WTC11 (cell line): ENCODE measurements at regions not wholly inside any gene's neighbourhood (a gene's known extent, or its start where the extent isn't known, plus 50 kb on each side); places are given as distances from the start of the nearest gene placed in this dataset.

Experiments
- ATAC-seq: fragments of 200-7000 bp; cut with Tn5 transposase; 2 replicates; pipeline ENCODE4 v1.10.0; 2021; ENCODE audit warnings: mild to moderate bottlenecking, moderate library complexity
- CTCF ChIA-PET: fragments of 300-600 bp; sonication (Branson Sonifier 250); formaldehyde crosslinking; loops from one replicate; lab custom pipeline; 2021; ENCODE audit warnings: antibody characterized with exemption; lab: Charles Lee
- POLR2A ChIA-PET: fragments of 350-600 bp; sonication (Branson Sonifier 250); formaldehyde crosslinking; loops from one replicate; lab custom pipeline; 2021; ENCODE audit warnings: antibody characterized with exemption; lab: Charles Lee
- DNase-seq: peaks from one replicate; pipeline ENCODE4 v3.0.0; 2021; ENCODE audit warnings: low spot score
- H3K27ac Mint-ChIP-seq: 2 replicates; pipeline ENCODE4 v1.8.0; 2021; ENCODE audit warnings: mixed read lengths
- H3K27me3 Mint-ChIP-seq: 2 replicates; pipeline ENCODE4 v1.8.0; 2021; ENCODE audit warnings: low read depth, mild to moderate bottlenecking, moderate library complexity, mixed read lengths
- H3K36me3 Mint-ChIP-seq: 2 replicates; pipeline ENCODE4 v1.8.0; 2021; ENCODE audit warnings: mixed read lengths
- H3K4me1 Mint-ChIP-seq: 2 replicates; pipeline ENCODE4 v1.8.0; 2022; ENCODE audit warnings: mixed read lengths
- H3K4me3 Mint-ChIP-seq: 2 replicates; pipeline ENCODE4 v1.8.0; 2021; ENCODE audit warnings: mild to moderate bottlenecking, moderate library complexity, mixed read lengths
- H3K9me3 Mint-ChIP-seq: 2 replicates; pipeline ENCODE4 v1.8.0; 2021; ENCODE audit warnings: mixed read lengths
- ATF1 ChIP-seq: sonication (generic); formaldehyde crosslinking; IDR thresholded peaks from 2 replicates; pipeline ENCODE4 v1.8.1; 2023; ENCODE audit warnings: mild to moderate bottlenecking, moderate library complexity, missing genetic modification reagents
- CREB1 ChIP-seq: sonication (generic); formaldehyde crosslinking; IDR thresholded peaks from 2 replicates; pipeline ENCODE4 v1.8.0; 2023; ENCODE audit warnings: mild to moderate bottlenecking, missing genetic modification reagents
- EMX1 ChIP-seq: fragments of 250-450 bp; sonication (Bioruptor Pico); IDR thresholded peaks from 2 replicates; pipeline ENCODE4 v1.8.0; 2021; ENCODE audit warnings: mild to moderate bottlenecking
- IRF2 ChIP-seq: sonication (generic); formaldehyde crosslinking; IDR thresholded peaks from 2 replicates; pipeline ENCODE4 v1.8.0; 2022; ENCODE audit warnings: low read depth, missing genetic modification reagents, borderline replicate concordance
- KAT7 ChIP-seq: sonication (generic); formaldehyde crosslinking; IDR thresholded peaks from 2 replicates; pipeline ENCODE4 v1.8.1; 2023; ENCODE audit warnings: missing genetic modification reagents, mild to moderate bottlenecking, borderline replicate concordance
- NR1H2 ChIP-seq: sonication (generic); formaldehyde crosslinking; IDR thresholded peaks from 2 replicates; pipeline ENCODE4 v1.9.0; 2021; ENCODE audit warnings: mild to moderate bottlenecking, moderate library complexity, missing genetic modification reagents
- PRRX2 ChIP-seq: fragments of 250-450 bp; sonication (Bioruptor Pico); IDR thresholded peaks from 2 replicates; pipeline ENCODE4 v1.8.0; 2021; ENCODE audit warnings: mild to moderate bottlenecking
- RORB ChIP-seq: fragments of 250-450 bp; sonication (Bioruptor Pico); IDR thresholded peaks from 2 replicates; pipeline ENCODE4 v1.9.0; 2021; ENCODE audit warnings: mild to moderate bottlenecking
- SP1 ChIP-seq: sonication (generic); formaldehyde crosslinking; conservative IDR thresholded peaks from 2 replicates; pipeline ENCODE4 v1.8.1; 2022; ENCODE audit warnings: missing genetic modification reagents
- TCF7 ChIP-seq: sonication (generic); formaldehyde crosslinking; IDR thresholded peaks from 2 replicates; pipeline ENCODE4 v1.8.0; 2022; ENCODE audit warnings: mild to moderate bottlenecking, low read depth, missing genetic modification reagents, moderate library complexity
- TEAD1 ChIP-seq: sonication (generic); formaldehyde crosslinking; IDR thresholded peaks from 2 replicates; pipeline ENCODE4 v1.8.0; 2022; ENCODE audit warnings: mild to moderate bottlenecking, missing genetic modification reagents
- TF ChIP-seq, protein P1 (sequence below): sonication (generic); formaldehyde crosslinking; IDR thresholded peaks from 2 replicates; pipeline ENCODE4 v1.8.1; 2023; ENCODE audit warnings: mild to moderate bottlenecking, missing genetic modification reagents
- TF ChIP-seq, protein P2 (sequence below): fragments of 250-450 bp; sonication (Bioruptor Pico); IDR thresholded peaks from 2 replicates; pipeline ENCODE4 v1.9.0; 2021; ENCODE audit warnings: mild to moderate bottlenecking
- TF ChIP-seq, protein P3 (sequence below): sonication (generic); formaldehyde crosslinking; IDR thresholded peaks from 2 replicates; pipeline ENCODE4 v1.8.1; 2022; ENCODE audit warnings: low read depth, missing genetic modification reagents, borderline replicate concordance
- TF ChIP-seq, protein P4 (sequence below): sonication (generic); formaldehyde crosslinking; IDR thresholded peaks from 2 replicates; pipeline ENCODE4 v1.8.0; 2023; ENCODE audit warnings: missing genetic modification reagents, mild to moderate bottlenecking, borderline replicate concordance
- TF ChIP-seq, protein P5 (sequence below): sonication (generic); formaldehyde crosslinking; IDR thresholded peaks from 2 replicates; pipeline ENCODE4 v1.8.1; 2023; ENCODE audit warnings: mild to moderate bottlenecking, missing genetic modification reagents, moderate library complexity
- TF ChIP-seq, protein P6 (sequence below): fragments of 250-450 bp; sonication (Bioruptor Pico); IDR thresholded peaks from 2 replicates; pipeline ENCODE4 v1.9.0; 2021; ENCODE audit warnings: mild to moderate bottlenecking

DNA sequence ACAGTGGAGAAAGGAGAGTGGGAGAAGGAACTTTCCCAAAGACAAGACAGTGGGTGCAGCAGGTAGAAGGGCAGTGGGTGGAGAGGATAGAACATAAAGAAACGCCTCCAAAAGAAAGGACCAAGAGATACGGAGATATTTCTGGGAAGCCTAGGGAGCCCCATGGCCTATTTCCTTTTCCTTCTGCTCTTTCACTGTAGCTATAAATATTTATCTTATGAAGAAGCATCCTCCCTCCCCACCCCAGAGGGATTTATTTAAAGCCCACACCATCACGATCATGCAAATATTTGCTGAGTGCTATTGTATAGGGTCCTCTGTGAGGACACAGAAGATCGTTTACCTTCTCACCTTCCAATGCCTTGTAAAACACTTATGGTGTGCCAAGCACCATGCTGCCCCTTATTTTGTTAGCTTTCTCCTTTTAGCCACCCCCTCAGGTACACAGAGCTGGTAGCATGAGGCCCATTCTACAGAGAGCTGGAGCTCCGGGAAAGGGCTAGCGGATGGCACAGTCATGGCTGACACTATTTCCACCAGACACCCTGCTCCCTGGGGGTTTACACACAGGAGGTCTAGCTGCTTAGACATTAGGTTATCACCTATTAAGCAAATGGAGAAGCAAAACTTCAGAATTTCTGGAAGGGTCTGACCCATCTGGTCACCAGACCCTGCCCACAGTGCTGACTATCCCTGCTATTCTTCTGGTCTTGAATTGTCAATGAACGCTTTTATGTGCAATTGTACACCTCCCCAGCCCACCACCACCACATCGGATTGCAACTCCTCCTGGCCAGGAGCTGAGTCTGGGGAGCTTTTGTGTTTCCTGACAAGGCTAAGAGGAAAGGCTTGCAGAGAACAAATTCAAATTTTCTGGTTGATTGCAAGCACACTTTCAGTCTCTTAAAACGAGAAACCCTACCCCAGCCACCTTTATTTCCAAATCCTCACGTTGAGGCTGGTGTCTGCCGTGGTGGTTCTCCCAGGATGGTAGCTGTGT lies 91.8 kb upstream of the KLF7 start:
- DNase-seq: no peak
- peaks cover 36% of the 10 kb centered on the region for H3K4me1 Mint-ChIP-seq
- H3K9me3 Mint-ChIP-seq: no peaks in the 10 kb centered on the region
- no peak overlapping the region for H3K4me3 Mint-ChIP-seq
- TF ChIP-seq, protein P1, sequence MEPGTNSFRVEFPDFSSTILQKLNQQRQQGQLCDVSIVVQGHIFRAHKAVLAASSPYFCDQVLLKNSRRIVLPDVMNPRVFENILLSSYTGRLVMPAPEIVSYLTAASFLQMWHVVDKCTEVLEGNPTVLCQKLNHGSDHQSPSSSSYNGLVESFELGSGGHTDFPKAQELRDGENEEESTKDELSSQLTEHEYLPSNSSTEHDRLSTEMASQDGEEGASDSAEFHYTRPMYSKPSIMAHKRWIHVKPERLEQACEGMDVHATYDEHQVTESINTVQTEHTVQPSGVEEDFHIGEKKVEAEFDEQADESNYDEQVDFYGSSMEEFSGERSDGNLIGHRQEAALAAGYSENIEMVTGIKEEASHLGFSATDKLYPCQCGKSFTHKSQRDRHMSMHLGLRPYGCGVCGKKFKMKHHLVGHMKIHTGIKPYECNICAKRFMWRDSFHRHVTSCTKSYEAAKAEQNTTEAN: no peak
- TF ChIP-seq SP1 (CRISPR knock-in tag): no peak
- TF ChIP-seq CREB1 (CRISPR knock-in tag): no peak
- no peak for TF ChIP-seq PRRX2 (CRISPR knock-in tag)
- TF ChIP-seq, protein P2, sequence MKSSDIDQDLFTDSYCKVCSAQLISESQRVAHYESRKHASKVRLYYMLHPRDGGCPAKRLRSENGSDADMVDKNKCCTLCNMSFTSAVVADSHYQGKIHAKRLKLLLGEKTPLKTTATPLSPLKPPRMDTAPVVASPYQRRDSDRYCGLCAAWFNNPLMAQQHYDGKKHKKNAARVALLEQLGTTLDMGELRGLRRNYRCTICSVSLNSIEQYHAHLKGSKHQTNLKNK: no peak
- TF ChIP-seq, protein P3, sequence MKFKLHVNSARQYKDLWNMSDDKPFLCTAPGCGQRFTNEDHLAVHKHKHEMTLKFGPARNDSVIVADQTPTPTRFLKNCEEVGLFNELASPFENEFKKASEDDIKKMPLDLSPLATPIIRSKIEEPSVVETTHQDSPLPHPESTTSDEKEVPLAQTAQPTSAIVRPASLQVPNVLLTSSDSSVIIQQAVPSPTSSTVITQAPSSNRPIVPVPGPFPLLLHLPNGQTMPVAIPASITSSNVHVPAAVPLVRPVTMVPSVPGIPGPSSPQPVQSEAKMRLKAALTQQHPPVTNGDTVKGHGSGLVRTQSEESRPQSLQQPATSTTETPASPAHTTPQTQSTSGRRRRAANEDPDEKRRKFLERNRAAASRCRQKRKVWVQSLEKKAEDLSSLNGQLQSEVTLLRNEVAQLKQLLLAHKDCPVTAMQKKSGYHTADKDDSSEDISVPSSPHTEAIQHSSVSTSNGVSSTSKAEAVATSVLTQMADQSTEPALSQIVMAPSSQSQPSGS (CRISPR knock-in tag): no peak
- TF ChIP-seq TCF7 (CRISPR knock-in tag): no peak
- H3K36me3 Mint-ChIP-seq: no peaks in the 10 kb centered on the region
- no peak overlapping the region for H3K27ac Mint-ChIP-seq
- ChIA-PET POLR2A (no interaction called here), CTCF (interaction anchor here (1.1 kb wide), 1 partner anchor 84 kb away, joined by 3 read pairs; no protein-coding TSS in a partner anchor)
- no peaks in the 10 kb centered on the region; the same call in 1 of the 2 replicates for H3K27me3 Mint-ChIP-seq
- ATAC-seq: no peak

DNA sequence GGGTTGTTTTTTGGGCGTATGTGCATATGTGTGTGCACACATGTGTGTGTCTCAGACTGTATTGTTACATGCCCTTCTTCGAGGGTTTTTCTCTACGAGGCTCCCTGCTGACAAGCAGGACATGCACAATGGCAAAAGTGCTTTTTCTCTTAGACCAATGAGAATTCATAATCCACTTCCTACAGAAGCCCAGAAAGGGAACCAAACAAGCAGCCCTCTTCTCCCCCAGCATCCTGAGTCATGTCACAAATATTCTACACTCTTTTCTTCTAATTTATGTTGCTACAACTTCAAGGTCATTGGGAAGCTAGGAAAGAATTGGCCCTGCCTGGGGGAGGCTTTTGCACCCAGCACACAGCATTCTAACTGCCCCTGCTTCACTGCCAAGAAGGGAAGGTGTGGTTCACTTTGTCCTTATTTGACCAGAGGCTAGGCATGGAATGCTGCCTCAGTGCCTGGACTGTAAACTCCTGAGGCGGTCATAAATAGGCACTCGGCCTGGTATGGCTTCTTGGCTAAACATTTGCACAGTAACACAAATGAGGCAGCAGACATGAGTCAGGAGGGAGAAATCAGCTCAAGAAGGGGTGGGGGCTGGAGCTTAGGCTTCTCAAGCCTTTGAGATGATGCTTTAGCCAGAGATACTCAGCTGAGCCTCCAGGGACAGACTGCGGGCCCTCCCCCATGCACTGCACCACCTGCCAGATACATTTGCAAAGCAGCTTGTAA lies 92.7 kb upstream of the KLF7 start:
- Mint-ChIP-seq H3K27ac (no peak overlapping the region), H3K4me1 (peaks cover 39% of the 10 kb centered on the region), H3K4me3 (no peak overlapping the region), H3K27me3 (no peaks in the 10 kb centered on the region; the same call in 1 of the 2 replicates), H3K9me3 (no peaks in the 10 kb centered on the region), H3K36me3 (no peaks in the 10 kb centered on the region)
- TF ChIP-seq, protein P4, sequence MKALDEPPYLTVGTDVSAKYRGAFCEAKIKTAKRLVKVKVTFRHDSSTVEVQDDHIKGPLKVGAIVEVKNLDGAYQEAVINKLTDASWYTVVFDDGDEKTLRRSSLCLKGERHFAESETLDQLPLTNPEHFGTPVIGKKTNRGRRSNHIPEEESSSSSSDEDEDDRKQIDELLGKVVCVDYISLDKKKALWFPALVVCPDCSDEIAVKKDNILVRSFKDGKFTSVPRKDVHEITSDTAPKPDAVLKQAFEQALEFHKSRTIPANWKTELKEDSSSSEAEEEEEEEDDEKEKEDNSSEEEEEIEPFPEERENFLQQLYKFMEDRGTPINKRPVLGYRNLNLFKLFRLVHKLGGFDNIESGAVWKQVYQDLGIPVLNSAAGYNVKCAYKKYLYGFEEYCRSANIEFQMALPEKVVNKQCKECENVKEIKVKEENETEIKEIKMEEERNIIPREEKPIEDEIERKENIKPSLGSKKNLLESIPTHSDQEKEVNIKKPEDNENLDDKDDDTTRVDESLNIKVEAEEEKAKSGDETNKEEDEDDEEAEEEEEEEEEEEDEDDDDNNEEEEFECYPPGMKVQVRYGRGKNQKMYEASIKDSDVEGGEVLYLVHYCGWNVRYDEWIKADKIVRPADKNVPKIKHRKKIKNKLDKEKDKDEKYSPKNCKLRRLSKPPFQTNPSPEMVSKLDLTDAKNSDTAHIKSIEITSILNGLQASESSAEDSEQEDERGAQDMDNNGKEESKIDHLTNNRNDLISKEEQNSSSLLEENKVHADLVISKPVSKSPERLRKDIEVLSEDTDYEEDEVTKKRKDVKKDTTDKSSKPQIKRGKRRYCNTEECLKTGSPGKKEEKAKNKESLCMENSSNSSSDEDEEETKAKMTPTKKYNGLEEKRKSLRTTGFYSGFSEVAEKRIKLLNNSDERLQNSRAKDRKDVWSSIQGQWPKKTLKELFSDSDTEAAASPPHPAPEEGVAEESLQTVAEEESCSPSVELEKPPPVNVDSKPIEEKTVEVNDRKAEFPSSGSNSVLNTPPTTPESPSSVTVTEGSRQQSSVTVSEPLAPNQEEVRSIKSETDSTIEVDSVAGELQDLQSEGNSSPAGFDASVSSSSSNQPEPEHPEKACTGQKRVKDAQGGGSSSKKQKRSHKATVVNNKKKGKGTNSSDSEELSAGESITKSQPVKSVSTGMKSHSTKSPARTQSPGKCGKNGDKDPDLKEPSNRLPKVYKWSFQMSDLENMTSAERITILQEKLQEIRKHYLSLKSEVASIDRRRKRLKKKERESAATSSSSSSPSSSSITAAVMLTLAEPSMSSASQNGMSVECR (CRISPR knock-in tag): no peak
- TF ChIP-seq KAT7 (CRISPR knock-in tag) (no peak), IRF2 (CRISPR knock-in tag) (no peak), RORB (no peak)
- ChIA-PET POLR2A (no interaction called here), CTCF (interaction anchor here (1.1 kb wide), 1 partner anchor 83 kb away, joined by 3 read pairs; no protein-coding TSS in a partner anchor)
- DNase-seq (no peak), ATAC-seq (peak; percentile 46; the same call in 1 of the 2 replicates)

DNA sequence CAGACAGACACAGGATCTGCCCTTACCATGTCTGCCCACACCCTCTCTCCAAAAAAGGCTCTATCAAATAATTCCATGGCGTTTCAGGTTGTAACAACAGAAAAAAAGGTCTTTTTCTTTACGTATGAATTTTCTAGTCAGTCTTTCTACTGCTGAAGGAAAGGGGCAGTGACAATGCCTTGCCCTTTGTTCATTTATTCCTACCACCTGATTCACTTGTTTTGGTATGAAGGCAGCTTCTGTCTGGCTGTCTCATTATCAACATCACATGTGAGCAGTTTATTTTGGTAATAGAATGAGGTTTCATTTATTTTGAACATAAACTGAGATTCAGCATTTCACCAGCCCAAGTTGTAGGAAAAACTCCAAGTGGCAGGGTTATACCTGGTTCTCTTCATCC lies 94.3 kb upstream of the KLF7 start:
- no peaks in the 10 kb centered on the region for H3K36me3 Mint-ChIP-seq
- H3K27me3 Mint-ChIP-seq: no peaks in the 10 kb centered on the region; the same call in 1 of the 2 replicates
- ChIA-PET POLR2A (no interaction called here), CTCF (no interaction called here)
- peaks cover under 1% of the 10 kb centered on the region for H3K9me3 Mint-ChIP-seq
- no peak overlapping the region for H3K4me3 Mint-ChIP-seq
- no peak for ATAC-seq
- no peak for TF ChIP-seq NR1H2 (CRISPR knock-in tag)
- TF ChIP-seq EMX1 (CRISPR knock-in tag): no peak
- TF ChIP-seq, protein P5, sequence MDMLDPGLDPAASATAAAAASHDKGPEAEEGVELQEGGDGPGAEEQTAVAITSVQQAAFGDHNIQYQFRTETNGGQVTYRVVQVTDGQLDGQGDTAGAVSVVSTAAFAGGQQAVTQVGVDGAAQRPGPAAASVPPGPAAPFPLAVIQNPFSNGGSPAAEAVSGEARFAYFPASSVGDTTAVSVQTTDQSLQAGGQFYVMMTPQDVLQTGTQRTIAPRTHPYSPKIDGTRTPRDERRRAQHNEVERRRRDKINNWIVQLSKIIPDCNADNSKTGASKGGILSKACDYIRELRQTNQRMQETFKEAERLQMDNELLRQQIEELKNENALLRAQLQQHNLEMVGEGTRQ (CRISPR knock-in tag): no peak
- TF ChIP-seq ATF1 (CRISPR knock-in tag): no peak
- TF ChIP-seq, protein P6, sequence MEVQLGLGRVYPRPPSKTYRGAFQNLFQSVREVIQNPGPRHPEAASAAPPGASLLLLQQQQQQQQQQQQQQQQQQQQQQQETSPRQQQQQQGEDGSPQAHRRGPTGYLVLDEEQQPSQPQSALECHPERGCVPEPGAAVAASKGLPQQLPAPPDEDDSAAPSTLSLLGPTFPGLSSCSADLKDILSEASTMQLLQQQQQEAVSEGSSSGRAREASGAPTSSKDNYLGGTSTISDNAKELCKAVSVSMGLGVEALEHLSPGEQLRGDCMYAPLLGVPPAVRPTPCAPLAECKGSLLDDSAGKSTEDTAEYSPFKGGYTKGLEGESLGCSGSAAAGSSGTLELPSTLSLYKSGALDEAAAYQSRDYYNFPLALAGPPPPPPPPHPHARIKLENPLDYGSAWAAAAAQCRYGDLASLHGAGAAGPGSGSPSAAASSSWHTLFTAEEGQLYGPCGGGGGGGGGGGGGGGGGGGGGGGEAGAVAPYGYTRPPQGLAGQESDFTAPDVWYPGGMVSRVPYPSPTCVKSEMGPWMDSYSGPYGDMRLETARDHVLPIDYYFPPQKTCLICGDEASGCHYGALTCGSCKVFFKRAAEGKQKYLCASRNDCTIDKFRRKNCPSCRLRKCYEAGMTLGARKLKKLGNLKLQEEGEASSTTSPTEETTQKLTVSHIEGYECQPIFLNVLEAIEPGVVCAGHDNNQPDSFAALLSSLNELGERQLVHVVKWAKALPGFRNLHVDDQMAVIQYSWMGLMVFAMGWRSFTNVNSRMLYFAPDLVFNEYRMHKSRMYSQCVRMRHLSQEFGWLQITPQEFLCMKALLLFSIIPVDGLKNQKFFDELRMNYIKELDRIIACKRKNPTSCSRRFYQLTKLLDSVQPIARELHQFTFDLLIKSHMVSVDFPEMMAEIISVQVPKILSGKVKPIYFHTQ (CRISPR knock-in tag): no peak
- TF ChIP-seq TEAD1: no peak
- TF ChIP-seq, protein P2: no peak
- DNase-seq: no peak
- no peak overlapping the region for H3K27ac Mint-ChIP-seq
- peaks cover 28% of the 10 kb centered on the region for H3K4me1 Mint-ChIP-seq
